Muscle of back (tissue), 3 donors: ENCODE measurements at regions not wholly inside any gene's neighbourhood (a gene's known extent, or its start where the extent isn't known, plus 50 kb on each side); places are given as distances from the start of the nearest gene placed in this dataset.

Experiments used
- DNase-seq, 3 donors: peaks; one replicate each; pipeline versions ENCODE4 v3.0.0 to v3.0.0-alpha.2; 2013

DNA sequence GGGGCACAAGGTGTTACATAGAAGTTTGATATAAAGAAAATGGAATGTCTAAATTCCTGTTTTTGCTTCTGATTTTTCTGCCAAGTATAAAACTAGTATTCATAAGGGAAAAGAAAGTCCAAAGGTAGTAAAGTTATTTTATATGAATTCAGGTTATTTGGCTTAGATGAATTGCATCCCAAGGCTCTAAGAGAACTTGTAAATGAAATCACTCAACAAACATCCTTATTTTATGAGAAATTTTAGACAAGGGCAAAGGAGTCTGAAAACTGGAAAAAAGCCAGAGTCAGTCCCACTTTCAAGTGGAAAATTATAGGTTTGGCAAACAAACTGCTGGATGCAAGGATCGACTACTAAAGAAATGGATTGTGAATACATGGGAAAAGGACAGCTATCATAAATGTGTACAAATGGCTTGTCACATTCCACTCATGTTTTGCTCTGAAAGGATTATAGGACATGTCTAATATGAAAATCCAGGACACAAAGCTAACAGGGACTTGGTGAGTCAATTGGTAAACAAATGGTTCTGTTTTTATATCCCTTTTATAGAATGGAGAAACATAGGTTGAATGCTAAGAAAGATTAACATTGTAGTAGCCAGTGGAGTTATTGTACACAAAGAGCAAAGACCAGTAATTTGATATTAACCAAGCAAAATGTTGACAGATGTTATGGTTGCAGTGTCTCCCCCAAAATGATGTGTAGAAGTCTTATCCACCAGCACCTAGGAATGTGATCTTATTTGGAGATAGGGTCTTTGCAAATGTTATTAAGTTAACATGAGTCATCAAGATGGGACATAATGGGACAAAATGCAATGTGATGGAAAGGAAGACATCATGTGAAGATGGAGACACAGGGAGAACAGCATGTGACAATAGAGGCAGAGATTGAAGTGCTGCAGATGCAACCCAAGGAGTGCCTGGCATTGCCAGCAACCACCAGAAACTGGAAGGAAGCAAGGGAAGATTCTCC lies 495.7 kb downstream of the TLE1 start:
- DNase-seq, result no peak

DNA sequence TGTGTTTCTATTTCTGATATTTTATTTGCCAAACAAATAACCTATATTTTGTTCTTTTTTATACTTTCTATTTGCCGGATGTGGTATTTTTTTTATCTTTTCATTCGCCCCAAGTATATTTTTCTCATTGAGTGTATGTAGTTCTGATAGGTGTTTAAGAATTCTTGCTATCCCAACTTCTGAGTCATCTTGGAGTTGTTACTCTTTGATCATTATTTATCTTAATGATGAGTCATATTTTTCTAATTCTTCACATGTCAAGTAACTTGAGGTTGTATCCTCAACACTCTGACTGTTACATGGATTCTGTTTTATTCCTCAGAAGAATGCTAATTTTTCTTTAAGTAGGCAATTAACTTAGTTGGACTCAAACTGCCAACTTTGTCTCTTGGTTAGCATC lies 498.1 kb downstream of the TLE1 start:
- DNase-seq, result no peak

DNA sequence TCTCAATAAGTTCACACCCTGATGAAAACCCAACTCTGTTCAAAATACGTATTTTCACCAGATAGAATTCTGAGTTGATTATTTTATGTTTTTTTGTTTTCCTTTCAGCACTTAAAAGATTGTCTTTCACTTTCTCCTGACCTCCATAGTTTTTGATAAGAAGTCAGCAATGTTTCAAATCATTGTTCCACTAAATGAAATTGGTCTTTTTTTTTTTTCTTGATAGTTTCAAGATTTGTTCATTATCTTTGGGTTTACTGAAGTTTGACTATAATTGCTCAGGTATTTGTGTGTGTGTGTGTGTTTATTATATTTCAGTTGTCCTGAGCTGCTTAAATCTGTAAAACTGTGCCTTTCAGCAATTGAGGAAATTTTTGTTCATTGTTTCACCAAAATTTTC lies 498.7 kb downstream of the TLE1 start:
- no peak for DNase-seq

DNA sequence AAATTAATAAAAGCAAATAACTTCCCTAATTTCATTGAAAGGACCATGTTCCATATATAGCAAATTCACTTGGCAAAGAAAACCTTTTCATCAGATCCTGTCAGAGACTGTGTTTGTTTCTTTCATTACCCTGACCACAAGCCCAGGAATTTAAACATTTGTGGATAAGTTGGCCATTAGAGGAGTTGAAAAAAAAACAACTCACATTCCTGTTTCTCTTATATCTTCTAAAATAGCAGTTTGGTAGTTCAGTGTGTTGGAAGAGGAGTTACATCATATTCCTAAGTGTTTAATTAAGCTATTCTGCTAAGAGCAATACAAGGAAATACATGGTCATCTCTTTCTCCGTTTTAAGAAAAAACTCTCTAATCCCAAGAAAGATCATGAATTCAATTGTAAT lies 505.6 kb downstream of the TLE1 start:
- peak; percentile 17 to 55 (median 31) for DNase-seq

DNA sequence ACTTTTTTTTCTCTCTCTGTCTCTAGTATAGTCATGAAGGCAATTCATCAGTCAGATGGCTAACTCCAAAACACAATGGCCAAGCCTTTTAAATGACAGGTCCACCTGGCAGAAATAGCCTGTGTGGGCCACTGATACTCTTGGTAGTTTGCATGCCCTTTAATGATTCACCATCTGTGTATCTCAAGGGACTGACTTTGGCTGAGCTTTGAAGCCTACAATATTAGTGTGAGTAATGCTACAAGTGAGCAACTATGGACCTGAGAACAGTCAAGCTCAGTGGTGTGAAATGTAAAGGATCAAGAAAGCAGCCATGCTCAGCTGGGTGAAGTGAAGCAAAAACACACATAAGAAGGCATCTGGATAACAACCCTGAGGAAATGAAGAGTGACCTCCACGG lies 506.9 kb downstream of the TLE1 start:
- peak in 1 of 3 donors; percentile 8 for DNase-seq

DNA sequence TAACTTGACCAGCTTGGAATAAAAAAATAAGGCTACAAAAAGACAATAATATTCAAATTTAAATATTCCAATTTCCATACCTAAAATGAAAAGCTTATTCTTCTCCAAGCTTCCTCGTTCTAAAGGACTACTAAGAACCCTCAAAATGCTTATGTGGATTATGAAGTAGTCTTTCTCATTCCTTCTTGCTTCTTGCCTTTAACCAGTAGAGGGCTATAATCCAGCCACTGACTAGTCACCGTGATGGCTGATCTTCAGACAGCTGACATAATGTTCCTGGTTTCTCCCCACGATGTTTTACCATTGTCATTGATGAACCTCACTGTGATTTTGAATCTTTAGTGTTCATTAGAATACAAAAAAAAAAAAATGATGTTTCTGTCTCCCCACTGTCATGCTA lies 515.3 kb downstream of the TLE1 start:
- DNase-seq, result no peak

DNA sequence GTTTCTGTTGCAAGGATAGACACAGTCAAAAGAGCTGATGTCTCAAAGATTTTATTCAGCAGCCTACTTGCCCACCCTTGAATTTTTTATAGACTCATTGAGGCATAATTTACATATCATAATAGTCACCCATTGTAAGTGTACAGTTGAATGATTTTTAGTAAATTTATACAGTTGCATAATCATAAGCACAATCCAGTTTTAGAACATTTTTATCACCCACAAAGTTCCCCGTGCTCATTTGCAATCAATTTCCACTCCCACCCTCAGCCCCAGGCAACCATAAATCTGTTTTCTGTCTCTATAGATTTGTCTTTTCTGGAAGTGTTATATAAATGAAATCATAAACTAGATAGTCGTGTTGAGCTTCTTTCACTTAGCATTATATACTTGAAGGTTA lies 517.7 kb downstream of the TLE1 start:
- DNase-seq, result no peak

DNA sequence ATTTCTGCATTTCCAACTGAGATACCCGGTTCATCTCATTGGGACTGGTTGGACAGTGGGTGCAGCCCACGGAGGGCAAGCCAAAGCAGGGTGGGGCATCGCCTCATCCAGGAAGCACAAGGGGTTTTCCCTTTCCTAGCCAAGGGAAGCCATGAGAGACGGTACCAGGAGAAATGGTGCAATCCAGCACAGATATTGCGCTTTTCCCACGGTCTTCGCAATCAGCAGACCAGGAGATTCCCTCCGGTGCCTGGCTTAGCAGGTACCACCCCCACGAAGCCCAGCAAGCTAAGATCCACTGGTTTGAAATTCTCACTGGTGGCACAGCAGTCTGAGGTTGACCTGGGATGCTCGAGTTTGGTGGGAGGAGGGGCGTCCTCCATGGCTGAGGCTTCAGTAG lies 527.0 kb downstream of the TLE1 start:
- no peak for DNase-seq

DNA sequence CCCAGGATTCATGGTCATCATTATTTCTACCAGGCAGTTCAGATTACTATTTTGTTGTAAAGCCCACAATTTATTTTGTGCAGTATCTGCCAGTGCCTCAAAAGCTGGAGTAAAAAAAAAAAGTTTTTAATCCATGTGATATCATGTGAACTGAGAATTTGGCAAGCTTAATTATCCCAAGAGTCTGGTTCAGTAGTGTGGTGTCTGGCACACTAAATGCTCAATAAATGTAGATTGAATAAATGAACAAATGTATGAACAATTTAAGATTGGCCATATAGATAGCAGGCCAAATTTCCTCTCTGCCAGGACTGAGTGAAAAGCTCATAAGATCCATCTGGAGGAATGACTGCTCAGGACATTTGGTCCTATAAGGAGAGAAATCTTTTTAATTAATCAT lies 533.0 kb downstream of the TLE1 start:
- peak in 2 of 3 donors; percentile 2 to 21 for DNase-seq

DNA sequence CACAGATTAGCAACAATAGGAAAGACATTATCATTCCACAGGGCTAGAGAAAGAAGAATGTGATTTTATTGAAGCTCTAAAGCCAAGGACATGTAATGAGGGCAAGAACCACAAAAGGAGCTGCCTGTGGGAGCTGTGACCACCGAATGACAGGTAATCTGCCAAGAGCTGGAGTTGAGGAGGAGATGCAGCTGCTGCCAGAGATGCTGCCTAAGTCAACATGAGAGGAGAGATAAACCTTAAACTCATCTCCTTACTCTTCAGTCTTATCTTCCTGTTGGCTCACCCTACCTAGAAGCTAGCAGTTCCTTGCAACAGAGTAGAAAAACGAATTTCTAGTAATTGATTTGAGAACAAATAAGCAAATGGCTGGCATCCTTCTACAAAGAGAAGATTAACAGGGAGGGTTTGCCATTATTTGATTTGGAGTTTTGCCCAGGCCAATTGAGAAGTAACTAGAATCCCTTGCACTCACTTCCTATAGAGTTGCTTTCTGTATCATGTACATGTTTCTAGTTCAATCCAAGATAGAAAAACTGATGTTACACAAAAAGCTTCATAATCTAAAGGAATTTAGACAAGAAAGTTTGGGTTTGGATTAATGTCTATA lies 539.2 kb downstream of the TLE1 start:
- no peak for DNase-seq

DNA sequence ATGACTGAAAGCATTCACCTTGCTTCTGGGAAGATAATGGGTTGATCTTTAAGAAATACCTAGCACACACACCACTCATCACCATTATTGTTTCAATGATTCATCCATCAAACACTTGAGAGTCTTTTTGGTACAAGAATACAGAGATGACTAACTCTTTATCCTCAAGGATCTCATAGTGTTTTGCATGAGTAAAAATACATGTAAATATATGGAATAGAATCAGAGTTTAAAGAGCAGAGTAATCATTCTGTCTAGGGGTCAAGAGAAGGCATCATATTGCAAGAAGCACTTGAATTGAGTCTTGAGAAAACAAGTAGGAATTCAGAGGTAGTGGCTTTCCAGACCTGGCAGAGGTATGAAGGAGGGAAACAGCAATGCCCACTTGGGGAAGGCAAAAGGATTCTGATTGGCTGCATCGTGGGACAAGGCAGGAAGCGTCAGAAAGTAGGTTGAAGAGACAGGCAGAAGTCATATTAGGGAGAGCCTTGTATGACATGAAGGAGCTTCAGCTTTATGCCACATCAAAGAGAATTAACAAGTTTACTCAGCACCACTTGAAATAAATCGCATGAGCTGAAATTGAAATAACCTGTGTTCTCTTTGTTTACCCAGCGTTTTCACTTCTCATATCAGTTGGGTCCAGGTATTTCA lies 542.5 kb downstream of the TLE1 start:
- no peak for DNase-seq

DNA sequence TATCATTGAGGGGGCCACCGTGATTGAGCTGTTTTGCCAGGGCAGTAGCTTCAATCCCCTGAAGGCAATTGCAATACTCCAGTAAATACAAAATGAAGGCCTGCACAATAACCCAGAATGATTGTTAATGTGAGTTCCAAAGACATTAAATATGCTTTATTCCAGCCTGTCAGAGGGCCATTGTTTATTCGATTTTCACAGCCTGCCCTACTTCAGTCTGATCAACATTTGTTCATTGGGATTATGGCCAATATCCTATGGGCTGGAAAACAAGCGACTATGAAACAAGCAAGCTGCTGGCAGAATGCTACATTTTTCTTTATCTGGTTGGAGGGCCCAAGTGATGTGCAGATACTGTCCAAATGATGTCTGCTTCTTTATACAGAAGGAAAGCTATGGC lies 543.1 kb downstream of the TLE1 start:
- peak in 1 of 3 donors; percentile 13 for DNase-seq

DNA sequence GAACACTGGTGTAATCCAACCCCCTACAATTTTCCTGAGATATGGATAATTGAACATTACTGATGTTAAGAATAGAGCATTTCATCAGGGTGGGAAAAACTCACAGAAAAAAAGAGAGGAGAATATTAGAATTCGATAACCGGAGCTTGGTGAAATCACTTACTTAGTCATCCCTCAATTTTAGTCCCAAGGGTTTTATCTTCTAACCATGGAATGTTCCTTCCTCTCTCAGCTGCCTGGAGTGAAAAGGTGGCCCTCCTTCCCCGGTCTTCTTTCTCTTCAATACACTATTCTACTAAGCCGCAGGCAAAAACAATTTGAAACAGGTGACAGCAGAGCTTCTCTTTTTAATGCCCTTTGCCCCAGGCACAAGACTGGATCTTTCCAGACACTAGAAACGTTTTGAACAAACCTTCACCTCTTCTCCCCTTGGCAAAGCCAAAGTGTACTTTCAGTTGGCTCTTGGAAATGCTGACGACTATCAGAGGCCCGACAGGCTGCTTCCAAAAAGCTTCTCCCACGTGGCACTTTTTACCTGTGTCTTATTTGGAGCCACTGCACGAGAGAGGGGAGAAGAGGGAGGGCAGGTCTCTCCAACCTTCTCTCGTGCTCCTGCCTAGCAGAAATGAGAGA lies 543.9 kb downstream of the TLE1 start:
- DNase-seq, result no peak

DNA sequence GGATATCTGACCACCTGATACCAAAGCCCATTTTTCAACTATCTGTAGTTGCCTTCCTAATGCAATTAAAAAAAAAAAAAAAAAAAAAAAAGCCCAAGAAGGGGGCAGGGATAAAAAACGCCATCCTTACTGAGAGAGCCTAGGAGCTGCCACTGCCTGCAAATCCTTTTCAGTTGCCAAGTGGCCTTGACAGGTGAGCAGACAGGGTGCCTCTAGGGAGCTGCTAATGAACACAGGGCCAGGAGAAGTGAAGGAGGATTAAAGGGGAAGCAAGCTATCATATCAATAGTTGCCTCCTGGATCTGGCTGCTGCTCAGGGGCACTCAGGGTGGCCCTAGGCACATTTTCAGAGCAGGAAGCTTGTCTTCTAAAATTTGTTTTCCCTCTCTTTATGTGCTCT lies 547.4 kb downstream of the TLE1 start:
- DNase-seq, result no peak

DNA sequence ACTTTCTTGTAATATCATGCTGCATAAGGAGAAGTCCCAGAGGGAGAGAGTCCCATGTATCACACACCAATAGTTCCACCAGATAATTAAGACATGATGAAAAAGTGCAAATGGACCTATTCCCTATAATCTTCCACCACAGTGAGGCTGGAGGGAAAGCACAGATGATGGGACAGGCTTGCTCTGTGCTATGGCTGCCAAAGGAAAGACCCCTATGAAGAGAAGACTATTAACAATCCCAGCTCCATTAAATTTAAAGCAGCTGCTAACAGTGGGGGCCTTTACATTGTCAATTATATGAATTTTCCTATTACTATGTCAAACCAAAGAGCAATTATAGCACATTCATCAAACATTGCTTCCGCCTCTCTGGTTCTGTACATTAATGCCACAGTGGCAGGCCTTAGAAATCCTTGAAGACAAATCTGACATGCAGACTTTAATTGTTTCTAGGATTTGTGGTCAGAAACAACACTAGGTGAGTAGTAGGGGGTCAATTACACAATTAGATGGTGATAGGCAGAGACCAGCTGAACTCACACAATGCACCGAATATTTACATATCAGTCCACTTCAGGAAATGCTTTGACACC lies 551.3 kb downstream of the TLE1 start:
- DNase-seq, result no peak

DNA sequence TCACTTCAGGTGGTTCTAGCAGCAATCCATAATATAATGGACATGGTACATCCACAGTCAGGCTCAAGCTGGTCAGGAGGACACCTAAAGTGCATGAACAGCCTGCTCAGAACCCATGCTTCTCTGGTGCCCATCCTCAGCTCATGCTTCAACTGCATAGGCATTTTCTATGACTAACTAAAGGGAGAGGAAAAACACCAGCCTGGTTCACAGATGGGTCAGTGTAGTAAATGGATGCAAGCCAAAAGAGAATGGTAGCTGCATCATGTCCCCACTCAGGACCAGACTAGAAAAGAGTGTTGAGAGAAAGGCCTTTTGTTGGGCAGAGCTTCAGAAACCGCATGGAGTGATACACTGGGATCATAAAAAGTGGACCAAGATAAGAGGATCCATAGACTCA lies 556.6 kb downstream of the TLE1 start:
- DNase-seq, result no peak

DNA sequence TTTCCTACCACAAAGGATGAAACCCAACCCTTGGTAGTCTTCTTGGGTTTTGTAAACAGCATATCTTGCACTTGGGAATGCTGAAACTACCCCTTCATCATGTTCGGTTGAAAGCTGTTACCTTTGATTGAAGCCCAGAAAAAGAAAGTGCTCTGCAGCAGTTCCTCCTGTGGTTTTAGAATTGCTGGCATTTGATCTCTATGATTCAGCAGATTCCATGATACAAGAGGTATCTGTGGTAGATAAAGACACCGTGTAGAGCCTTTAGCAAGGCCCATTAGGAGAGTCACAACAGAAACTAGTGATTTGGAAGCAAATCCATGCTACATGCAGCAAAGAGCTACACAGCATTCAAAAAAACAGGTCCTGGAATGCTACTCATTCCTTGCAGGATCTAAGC lies 557.0 kb downstream of the TLE1 start:
- DNase-seq, result no peak

DNA sequence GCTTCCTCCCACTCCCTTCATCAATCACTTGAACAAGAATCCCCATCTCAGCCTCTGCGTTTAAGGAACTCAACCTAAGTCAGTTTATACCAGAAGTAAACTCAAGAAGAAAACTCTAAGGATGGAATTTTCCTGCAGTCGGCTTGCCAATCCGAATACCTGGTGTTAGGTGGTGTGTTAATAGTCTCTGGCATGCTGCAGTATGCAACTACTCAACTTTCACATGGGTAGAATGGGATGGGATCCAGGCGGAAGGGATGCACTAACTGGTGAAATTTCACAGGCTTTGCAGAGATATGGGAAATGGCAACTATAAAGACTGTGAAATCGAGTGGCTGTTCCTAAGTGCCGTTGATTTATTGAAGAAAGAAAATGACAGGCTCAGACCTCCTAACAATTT lies 560.6 kb downstream of the TLE1 start:
- no peak for DNase-seq

DNA sequence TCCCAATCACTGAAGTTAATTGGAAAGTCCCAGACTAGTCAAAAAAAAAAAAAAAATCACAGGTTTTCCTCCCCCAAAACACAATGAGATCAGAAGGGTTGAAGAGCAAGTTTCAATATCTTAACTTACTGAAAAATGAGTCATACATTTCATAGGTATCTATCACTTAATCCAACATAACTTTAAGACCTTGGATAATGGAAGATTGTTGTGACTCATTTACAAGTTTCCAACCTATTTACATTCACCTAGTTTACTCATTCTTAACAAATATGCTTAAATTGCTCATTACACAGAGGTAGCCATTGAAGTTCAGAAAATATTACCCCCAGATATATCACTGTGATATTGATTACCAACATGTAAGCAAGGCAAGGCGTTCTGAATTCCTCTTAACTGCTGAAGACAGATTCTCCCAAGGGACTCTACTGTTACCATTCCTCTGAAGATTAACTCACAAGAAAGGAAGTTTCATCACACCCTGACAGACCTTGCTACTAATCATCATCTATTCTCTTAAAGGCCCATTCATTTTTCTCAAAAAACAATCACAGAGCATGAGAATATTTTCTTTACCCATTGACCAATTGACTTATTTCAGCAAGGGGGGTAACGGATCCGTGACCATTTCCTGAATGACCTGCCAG lies 563.8 kb downstream of the TLE1 start:
- DNase-seq, result no peak

DNA sequence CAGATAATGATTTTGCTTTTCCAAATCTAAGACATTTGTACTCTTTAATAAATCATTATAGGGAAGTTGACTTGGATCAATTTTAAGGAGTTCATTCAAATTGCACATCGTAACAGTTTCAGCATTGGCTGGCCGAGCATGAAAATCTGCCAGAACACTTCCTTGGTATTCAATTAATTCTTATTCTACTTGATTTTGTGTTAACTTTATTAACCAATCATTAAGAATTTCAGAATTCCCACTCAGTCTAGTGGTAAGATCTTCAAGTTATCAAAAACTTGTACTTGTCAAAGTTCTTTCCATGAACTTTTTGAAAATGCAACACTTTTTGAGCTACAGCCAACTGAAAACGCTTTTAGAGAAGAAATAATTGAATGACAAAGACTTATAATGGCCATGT lies 565.8 kb downstream of the TLE1 start:
- DNase-seq, result no peak

DNA sequence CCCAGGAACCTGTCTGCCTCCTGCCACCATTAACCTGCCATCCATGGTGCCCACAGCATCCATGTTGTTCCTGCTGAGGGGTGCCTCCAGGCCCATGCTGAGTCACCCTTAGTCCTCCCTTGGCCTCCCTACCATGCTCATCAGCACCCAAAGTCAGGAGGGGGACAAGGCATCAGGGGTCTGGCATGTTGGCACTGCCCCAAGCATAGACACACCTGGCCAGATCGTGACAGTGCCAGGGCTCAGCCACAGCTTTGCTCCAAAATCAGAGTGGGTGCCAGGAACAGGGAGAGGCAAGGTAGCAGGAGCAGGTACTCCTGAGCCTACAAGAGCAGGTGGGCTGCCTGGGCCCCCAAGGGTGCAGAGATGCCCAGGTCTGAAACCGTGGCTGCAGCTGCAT lies 566.6 kb downstream of the TLE1 start:
- DNase-seq, result no peak

DNA sequence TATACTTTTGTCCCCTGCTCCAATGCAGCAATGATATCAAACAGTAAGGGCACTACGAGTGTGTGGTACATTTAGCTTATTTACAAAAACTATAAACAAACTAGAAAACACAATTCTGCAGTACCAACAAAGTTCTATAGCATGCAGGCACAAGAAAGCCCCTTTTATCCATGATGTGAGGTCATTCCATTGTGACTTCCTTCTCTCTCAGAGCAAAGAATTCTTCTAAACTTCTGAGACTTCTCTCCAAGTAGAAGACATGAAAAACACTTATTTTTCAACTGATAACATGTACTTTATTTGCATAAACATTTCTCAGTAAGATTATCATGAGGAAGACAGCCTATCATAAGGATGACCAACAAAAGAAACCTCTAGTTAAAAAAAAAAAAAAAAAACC lies 569.8 kb downstream of the TLE1 start:
- DNase-seq, result no peak
